HepG2 (cell line): ENCODE measurements at regions not wholly inside any gene's neighbourhood (a gene's known extent, or its start where the extent isn't known, plus 50 kb on each side); places are given as distances from the start of the nearest gene placed in this dataset.

Experiments
- NFYB ChIP-seq: sonication (generic); formaldehyde crosslinking; IDR thresholded peaks from 2 replicates; pipeline ENCODE4 v1.4.0; 2020; ENCODE audit warnings: missing genetic modification reagents
- TF ChIP-seq, protein P1 (sequence below): IDR thresholded peaks from 2 replicates; pipeline ENCODE4 v1.6.1; 2012; ENCODE audit warnings: inconsistent platforms
- TF ChIP-seq, protein P2 (sequence below): sonication (generic); formaldehyde crosslinking; IDR thresholded peaks from 2 replicates; pipeline ENCODE4 v1.9.0; 2021; ENCODE audit warnings: missing genetic modification reagents, mild to moderate bottlenecking, borderline replicate concordance
- TF ChIP-seq, protein P3 (sequence below): sonication (generic); formaldehyde crosslinking; IDR thresholded peaks from 2 replicates; pipeline ENCODE4 v1.5.0; 2020; ENCODE audit warnings: mild to moderate bottlenecking, missing genetic modification reagents, moderate library complexity

DNA sequence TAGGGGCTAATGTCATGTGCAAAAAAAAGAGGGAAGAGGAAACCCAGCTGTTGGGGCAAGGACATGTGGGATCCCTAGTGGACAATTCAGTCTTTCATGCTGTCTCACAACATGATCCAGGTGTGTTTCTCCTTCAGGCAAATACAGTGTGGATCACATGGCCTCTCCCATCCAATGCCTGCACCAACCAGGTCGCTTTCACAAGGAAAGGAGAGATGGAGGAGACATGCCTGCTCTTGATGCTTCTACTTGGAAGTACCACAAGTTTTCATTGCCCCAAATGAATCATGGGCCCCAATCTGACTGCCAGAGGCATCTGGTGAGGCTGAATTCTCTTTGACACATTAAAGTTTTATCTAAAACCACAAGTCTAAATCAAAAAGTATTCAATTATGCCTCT, 82.1 kb downstream of the DLEU7 start:
- TF ChIP-seq NFYB (CRISPR knock-in tag), result no peak
- TF ChIP-seq, protein P1, sequence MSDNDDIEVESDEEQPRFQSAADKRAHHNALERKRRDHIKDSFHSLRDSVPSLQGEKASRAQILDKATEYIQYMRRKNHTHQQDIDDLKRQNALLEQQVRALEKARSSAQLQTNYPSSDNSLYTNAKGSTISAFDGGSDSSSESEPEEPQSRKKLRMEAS, result no peak
- TF ChIP-seq, protein P2, sequence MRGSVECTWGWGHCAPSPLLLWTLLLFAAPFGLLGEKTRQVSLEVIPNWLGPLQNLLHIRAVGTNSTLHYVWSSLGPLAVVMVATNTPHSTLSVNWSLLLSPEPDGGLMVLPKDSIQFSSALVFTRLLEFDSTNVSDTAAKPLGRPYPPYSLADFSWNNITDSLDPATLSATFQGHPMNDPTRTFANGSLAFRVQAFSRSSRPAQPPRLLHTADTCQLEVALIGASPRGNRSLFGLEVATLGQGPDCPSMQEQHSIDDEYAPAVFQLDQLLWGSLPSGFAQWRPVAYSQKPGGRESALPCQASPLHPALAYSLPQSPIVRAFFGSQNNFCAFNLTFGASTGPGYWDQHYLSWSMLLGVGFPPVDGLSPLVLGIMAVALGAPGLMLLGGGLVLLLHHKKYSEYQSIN (CRISPR knock-in tag), result no peak
- TF ChIP-seq, protein P3, sequence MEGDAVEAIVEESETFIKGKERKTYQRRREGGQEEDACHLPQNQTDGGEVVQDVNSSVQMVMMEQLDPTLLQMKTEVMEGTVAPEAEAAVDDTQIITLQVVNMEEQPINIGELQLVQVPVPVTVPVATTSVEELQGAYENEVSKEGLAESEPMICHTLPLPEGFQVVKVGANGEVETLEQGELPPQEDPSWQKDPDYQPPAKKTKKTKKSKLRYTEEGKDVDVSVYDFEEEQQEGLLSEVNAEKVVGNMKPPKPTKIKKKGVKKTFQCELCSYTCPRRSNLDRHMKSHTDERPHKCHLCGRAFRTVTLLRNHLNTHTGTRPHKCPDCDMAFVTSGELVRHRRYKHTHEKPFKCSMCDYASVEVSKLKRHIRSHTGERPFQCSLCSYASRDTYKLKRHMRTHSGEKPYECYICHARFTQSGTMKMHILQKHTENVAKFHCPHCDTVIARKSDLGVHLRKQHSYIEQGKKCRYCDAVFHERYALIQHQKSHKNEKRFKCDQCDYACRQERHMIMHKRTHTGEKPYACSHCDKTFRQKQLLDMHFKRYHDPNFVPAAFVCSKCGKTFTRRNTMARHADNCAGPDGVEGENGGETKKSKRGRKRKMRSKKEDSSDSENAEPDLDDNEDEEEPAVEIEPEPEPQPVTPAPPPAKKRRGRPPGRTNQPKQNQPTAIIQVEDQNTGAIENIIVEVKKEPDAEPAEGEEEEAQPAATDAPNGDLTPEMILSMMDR (CRISPR knock-in tag), result no peak
